TTC549 (cell line): ENCODE measurements at regions not wholly inside any gene's neighbourhood (a gene's known extent, or its start where the extent isn't known, plus 50 kb on each side); places are given as distances from the start of the nearest gene placed in this dataset.

Experiments
- FAIRE-seq: peaks from 2 replicates; lab custom pipeline; 2012; peaks lifted over from hg19 to GRCh38; lab: Jason Lieb, UNC

GRCh38 chr3:140816372-140817195 is 125.1 kb upstream of the SLC25A36 start:
- FAIRE-seq: no peak

GRCh38 chr3:140821493-140821892 is 120.1 kb upstream of the SLC25A36 start:
- FAIRE-seq: no peak

- FAIRE-seq: no peak
These were observed 119.1 kb upstream of the SLC25A36 start for GRCh38 chr3:140822401-140823047.

DNA sequence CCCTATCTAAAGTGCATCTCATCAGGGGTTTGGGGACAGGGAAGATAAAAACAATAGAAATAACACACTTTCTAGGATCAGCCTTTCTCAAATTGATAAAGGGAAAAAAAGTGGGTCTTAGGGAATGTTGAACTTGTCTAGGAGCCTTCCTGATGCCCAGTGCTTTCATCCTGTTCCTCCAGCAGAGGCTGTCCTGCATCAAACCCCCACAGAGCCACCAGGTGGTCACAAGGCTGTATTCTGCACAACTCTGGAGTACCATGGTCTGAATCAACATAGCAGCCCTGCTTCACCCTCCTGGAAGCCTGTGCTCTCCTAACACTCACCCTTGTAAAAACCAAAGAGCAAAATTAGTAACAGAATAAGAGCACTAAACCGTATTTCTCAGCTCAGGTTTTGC is 118.5 kb upstream of the SLC25A36 start:
- FAIRE-seq: no peak

GRCh38 chr3:140827894-140828293 is 113.7 kb upstream of the SLC25A36 start:
- FAIRE-seq: no peak

DNA sequence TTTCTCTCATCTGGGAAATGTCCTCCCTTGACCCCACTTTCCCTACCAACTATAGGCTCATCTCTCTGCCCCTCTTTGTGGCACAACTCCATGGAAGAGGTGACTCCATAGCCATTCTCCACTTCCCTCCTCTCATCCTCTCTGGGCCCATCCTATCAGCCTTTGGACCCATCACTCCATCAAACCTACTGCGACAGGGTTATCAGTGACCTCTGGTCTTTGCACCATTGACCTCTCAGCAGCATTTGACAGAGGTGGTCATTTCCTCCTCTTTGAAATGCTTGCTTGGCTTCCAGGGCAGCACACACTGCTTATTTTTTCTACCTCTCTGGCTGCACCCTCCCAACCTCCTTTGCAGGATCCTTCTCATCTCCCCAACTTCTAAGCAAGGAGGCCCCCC is 113.1 kb upstream of the SLC25A36 start:
- FAIRE-seq: no peak

- FAIRE-seq: no peak
These were observed 111.8 kb upstream of the SLC25A36 start for GRCh38 chr3:140829796-140830195.

GRCh38 chr3:140830391-140830790 is 111.2 kb upstream of the SLC25A36 start:
- FAIRE-seq: no peak

DNA sequence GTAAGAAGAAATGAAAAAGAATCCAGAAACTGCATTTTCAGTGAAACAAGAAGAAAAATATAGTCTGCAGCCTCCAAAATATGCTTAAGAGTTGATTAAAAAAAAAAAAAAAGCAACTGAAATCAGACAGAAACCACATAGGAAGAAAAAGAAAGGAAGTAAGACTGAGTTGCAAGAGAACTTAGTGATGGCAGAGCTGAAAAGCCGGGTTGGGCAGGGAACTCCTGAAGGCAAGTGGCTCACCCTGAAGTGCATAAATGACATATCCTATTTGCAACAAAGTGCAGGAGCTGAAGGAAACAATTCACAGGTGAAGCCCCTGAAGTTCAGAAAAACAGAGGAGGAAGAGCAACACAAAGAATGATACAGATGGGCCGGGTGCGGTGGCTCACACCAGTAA is 108.8 kb upstream of the SLC25A36 start:
- no peak for FAIRE-seq

DNA sequence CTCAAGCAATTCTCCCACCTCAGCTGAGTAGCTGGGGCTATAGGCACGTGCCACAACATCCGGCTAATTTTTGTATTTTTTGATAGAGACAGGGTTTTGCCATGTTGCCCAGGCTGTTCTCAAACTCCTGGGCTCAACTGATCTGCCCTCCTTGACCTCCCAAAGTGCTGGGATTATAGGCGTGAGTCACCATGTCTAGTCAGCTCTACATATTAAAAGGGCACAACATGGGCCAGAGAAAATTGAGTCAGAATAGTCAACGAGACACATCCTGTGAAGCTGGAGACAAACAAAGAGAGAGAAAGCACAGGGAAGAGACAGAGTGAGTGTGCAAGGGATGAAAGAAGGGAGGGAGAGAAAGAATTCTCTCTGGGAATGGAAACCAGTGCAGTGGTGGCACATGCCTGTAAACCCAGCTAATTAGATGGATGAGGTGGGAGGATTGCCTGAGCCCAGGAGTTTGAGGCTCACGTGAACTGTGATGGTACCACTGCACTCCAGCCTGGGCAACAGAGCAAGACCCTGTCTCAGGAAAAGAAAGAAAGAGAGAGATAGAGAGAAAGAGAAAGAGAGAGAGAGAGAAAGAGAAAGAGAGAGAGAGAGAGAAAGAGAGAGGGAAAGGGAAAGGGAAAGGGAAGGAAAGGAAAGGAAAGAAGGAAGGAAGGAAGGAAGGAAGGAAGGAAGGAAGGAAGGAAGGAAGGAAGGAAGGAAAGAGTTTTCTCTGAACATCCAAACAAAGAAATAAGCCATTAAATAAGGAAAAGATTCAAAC is 107.2 kb upstream of the SLC25A36 start:
- no peak for FAIRE-seq

DNA sequence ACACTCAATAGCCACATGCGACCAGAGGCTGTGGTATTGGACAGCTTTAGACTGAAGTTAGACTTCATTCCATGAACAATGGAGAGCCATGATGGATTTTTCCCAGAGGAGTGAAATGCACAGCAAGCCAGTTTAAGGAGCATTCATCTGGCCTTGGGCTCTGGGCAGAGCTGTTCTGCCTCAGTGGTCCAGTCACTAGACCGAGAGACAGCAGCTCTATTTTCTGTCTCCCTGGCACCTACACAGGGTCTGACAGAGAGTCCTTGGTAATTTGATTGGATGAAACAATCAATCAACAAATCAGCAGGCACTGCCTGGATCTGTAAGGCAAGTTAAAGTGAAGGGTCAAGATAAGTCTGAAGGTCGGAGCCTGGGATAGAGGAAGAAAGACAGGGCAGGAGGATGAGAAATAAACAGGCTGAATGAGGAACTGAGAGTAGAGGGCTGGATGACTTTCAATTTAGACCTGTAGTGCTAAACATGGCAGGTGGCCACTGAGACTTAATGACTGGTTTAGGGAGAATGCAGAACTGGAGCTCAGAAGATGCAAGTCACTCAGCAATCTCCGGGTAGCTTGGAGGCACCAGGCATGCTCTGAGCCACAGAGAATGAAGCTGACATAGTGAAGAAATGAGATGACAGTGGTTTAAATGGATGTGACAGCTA is 98.5 kb upstream of the SLC25A36 start:
- FAIRE-seq: no peak

GRCh38 chr3:140843656-140844055 is 98.0 kb upstream of the SLC25A36 start:
- FAIRE-seq: no peak

GRCh38 chr3:140844072-140844471 is 97.6 kb upstream of the SLC25A36 start:
- no peak for FAIRE-seq

DNA sequence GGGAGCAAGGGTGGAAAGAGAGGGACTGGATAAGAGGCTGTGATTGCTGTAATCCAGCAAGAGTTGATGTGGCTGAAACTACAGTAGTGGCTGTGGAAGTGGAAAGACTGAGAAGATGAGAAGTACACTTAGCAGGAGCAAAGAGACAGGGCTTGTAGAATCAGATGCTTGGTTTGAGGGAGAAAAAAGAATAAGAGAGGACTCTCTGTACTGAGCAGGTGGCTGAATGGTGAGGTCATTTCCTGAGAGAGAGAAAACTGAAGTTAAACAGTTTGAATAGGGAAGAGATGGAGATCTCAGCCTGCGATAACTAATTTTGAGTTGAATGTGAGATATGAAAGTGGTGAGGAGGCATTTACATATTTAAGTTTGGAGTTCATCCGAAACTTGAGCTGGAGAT is 95.8 kb upstream of the SLC25A36 start:
- FAIRE-seq: no peak

GRCh38 chr3:140848666-140849065 is 93.0 kb upstream of the SLC25A36 start:
- no peak for FAIRE-seq

- FAIRE-seq: no peak
These were observed 91.3 kb upstream of the SLC25A36 start for GRCh38 chr3:140850210-140850955.

- no peak for FAIRE-seq
These were observed 86.7 kb upstream of the SLC25A36 start for GRCh38 chr3:140854961-140855360.

GRCh38 chr3:140856905-140857304 is 84.7 kb upstream of the SLC25A36 start:
- FAIRE-seq: no peak

GRCh38 chr3:140857993-140858392 is 83.6 kb upstream of the SLC25A36 start:
- FAIRE-seq: no peak

- no peak for FAIRE-seq
These were observed 81.9 kb upstream of the SLC25A36 start for GRCh38 chr3:140859592-140860336.

GRCh38 chr3:140863580-140864009 is 78.0 kb upstream of the SLC25A36 start:
- peak; percentile 80 for FAIRE-seq
